ENCODE measurements at regions not wholly inside any gene's neighbourhood (a gene's known extent, or its start where the extent isn't known, plus 50 kb on each side); places are given as distances from the start of the nearest gene placed in this dataset.

GRCh38 chr2:41791523-41791922 lies 256.3 kb upstream of the PKDCC start:
- no peaks in the 10 kb centered on the region for H3K9me3 ChIP-seq
- no peaks in the 10 kb centered on the region for H3K36me3 ChIP-seq (ENCODE audit: low read depth)
- no peak for TF ChIP-seq CTCF (IDR thresholded peaks at IDR 0.05)
- ATAC-seq (no peak), DNase-seq (peak in 1 of 3 donors; percentile 61)
- H3K4me3 ChIP-seq: no peak overlapping the region
- intact Hi-C loops (cut with DNase I, micrococcal nuclease): no loop called here
- H3K4me1 ChIP-seq (ENCODE audit: low read depth): no peaks in the 10 kb centered on the region

- TF ChIP-seq CTCF (IDR thresholded peaks at IDR 0.05): no peak
- Histone ChIP-seq H3K36me3 (ENCODE audit: low read depth) (no peaks in the 10 kb centered on the region), H3K4me3 (no peak overlapping the region), H3K9me3 (peaks cover 8% of the 10 kb centered on the region), H3K4me1 (ENCODE audit: low read depth) (no peaks in the 10 kb centered on the region)
- intact Hi-C loops (cut with DNase I, micrococcal nuclease): no loop called here
- ATAC-seq (no peak), DNase-seq (no peak)
Measured at GRCh38 chr2:41803361-41803760, 244.5 kb upstream of the PKDCC start.

- Histone ChIP-seq H3K9me3 (peaks cover 4% of the 10 kb centered on the region), H3K4me3 (no peak overlapping the region), H3K4me1 (ENCODE audit: low read depth) (no peaks in the 10 kb centered on the region), H3K36me3 (ENCODE audit: low read depth) (no peaks in the 10 kb centered on the region)
- TF ChIP-seq CTCF (IDR thresholded peaks at IDR 0.05): no peak
- intact Hi-C loops (cut with DNase I, micrococcal nuclease): no loop called here
- ATAC-seq: peak; percentile 40
- no peak for DNase-seq
Measured at GRCh38 chr2:41806286-41806685, 241.5 kb upstream of the PKDCC start.

GRCh38 chr2:41821167-41821566 lies 226.7 kb upstream of the PKDCC start:
- DNase-seq (peak in 1 of 3 donors; percentile 19), ATAC-seq (peak; percentile 90)
- intact Hi-C loops (cut with DNase I, micrococcal nuclease): no loop called here
- H3K9me3 ChIP-seq: peaks cover 10% of the 10 kb centered on the region
- H3K4me1 ChIP-seq (ENCODE audit: low read depth): no peaks in the 10 kb centered on the region
- H3K4me3 ChIP-seq: no peak overlapping the region
- H3K36me3 ChIP-seq (ENCODE audit: low read depth): no peaks in the 10 kb centered on the region
- TF ChIP-seq CTCF (IDR thresholded peaks at IDR 0.05): no peak

- ATAC-seq: peak; percentile 26
Measured at GRCh38 chr2:41826921-41827320, 220.9 kb upstream of the PKDCC start.

More at GRCh38 chr2:41826921-41827320, 220.9 kb upstream of the PKDCC start:
- Histone ChIP-seq H3K36me3 (ENCODE audit: low read depth) (no peaks in the 10 kb centered on the region), H3K9me3 (no peaks in the 10 kb centered on the region), H3K4me1 (ENCODE audit: low read depth) (peaks cover 10% of the 10 kb centered on the region), H3K4me3 (no peak overlapping the region)
- no peak for TF ChIP-seq CTCF (IDR thresholded peaks at IDR 0.05)
- no peak for DNase-seq
- intact Hi-C loops (cut with DNase I, micrococcal nuclease): no loop called here
